ENCODE measurements at regions not wholly inside any gene's neighbourhood (a gene's known extent, or its start where the extent isn't known, plus 50 kb on each side); places are given as distances from the start of the nearest gene placed in this dataset.

GRCh38 chr11:8805296-8805695 is 105.7 kb upstream of the AKIP1 start:
- no TSS peak for BruUV-seq (replicated peaks)
- H3K4me3 Mint-ChIP-seq (ENCODE audit: unreplicated experiment): no peak overlapping the region
- intact Hi-C loops (cut with micrococcal nuclease; ENCODE audit: unreplicated experiment): no loop called here

GRCh38 chr11:8806974-8807373 is 104.0 kb upstream of the AKIP1 start:
- Mint-ChIP-seq H3K36me3 (ENCODE audit: insufficient read depth, unreplicated experiment) (peaks cover 6% of the 10 kb centered on the region), H3K27me3 (ENCODE audit: insufficient read depth, unreplicated experiment) (no peaks in the 10 kb centered on the region), H3K27ac (ENCODE audit: unreplicated experiment) (no peak overlapping the region), H3K9me3 (ENCODE audit: unreplicated experiment) (no peaks in the 10 kb centered on the region), H3K4me1 (ENCODE audit: low read depth, unreplicated experiment) (peaks cover 7% of the 10 kb centered on the region), H3K4me3 (ENCODE audit: unreplicated experiment) (no peak overlapping the region)
- Histone ChIP-seq H3K9me3 (no peaks in the 10 kb centered on the region), H3K27me3 (replicated peaks; ENCODE audit: control insufficient read depth, insufficient read depth, low read length) (no peaks in the 10 kb centered on the region), H3K4me1 (no peaks in the 10 kb centered on the region), H3K4me3 (ENCODE audit: low read depth, low read length) (no peak overlapping the region), H3K36me3 (ENCODE audit: control insufficient read depth, insufficient read depth, low read length) (no peaks in the 10 kb centered on the region)
- no peak for DNase-seq
- TF ChIP-seq CTCF (IDR thresholded peaks at IDR 0.05; ENCODE audit: insufficient read depth in 1 of 2, low read depth in 1 of 2, low read length in 1 of 2, severe bottlenecking in 1 of 2, unreplicated experiment in 1 of 2): no peak
- POLR2A ChIA-PET: interaction anchor here (0.6 kb wide), 1 partner anchor 563 kb away, joined by 5 read pairs; no protein-coding TSS in a partner anchor
- intact Hi-C loops (cut with micrococcal nuclease; ENCODE audit: unreplicated experiment): no loop called here
- no TSS peak for BruUV-seq (replicated peaks)
- CTCF ChIA-PET: no interaction called here

More at GRCh38 chr11:8805296-8805695, 105.7 kb upstream of the AKIP1 start:
- Mint-ChIP-seq H3K9me3 (ENCODE audit: unreplicated experiment) (no peaks in the 10 kb centered on the region), H3K4me1 (ENCODE audit: low read depth, unreplicated experiment) (peaks cover 6% of the 10 kb centered on the region), H3K27ac (ENCODE audit: unreplicated experiment) (no peak overlapping the region), H3K27me3 (ENCODE audit: insufficient read depth, unreplicated experiment) (no peaks in the 10 kb centered on the region), H3K36me3 (ENCODE audit: insufficient read depth, unreplicated experiment) (peaks cover 6% of the 10 kb centered on the region)
- H3K36me3 ChIP-seq (ENCODE audit: control insufficient read depth, insufficient read depth, low read length): no peaks in the 10 kb centered on the region
- TF ChIP-seq CTCF (IDR thresholded peaks at IDR 0.05; ENCODE audit: insufficient read depth in 1 of 2, low read depth in 1 of 2, low read length in 1 of 2, severe bottlenecking in 1 of 2, unreplicated experiment in 1 of 2): no peak
- no peaks in the 10 kb centered on the region for H3K27me3 ChIP-seq (replicated peaks; ENCODE audit: control insufficient read depth, insufficient read depth, low read length)
- no peak overlapping the region for H3K4me3 ChIP-seq (ENCODE audit: low read depth, low read length)
- ChIA-PET CTCF (no interaction called here), POLR2A (no interaction called here)
- no peaks in the 10 kb centered on the region for H3K9me3 ChIP-seq
- H3K4me1 ChIP-seq: no peaks in the 10 kb centered on the region
- no peak for DNase-seq

GRCh38 chr11:8807544-8808225 is 103.3 kb upstream of the AKIP1 start:
- H3K36me3 ChIP-seq (ENCODE audit: control insufficient read depth, insufficient read depth, low read length): no peaks in the 10 kb centered on the region
- H3K4me1 ChIP-seq: no peaks in the 10 kb centered on the region
- CTCF ChIA-PET: interaction anchor here (0.6 kb wide), 1 partner anchor 1684 kb away, joined by 3 read pairs; no protein-coding TSS in a partner anchor
- no peaks in the 10 kb centered on the region for H3K9me3 ChIP-seq
- no peaks in the 10 kb centered on the region for H3K9me3 Mint-ChIP-seq (ENCODE audit: unreplicated experiment)
- TF ChIP-seq CTCF (IDR thresholded peaks at IDR 0.05; ENCODE audit: insufficient read depth in 1 of 2, low read depth in 1 of 2, low read length in 1 of 2, severe bottlenecking in 1 of 2, unreplicated experiment in 1 of 2): no peak
- no peak for DNase-seq
- peaks cover 7% of the 10 kb centered on the region for H3K4me1 Mint-ChIP-seq (ENCODE audit: low read depth, unreplicated experiment)
- no peaks in the 10 kb centered on the region for H3K27me3 ChIP-seq (replicated peaks; ENCODE audit: control insufficient read depth, insufficient read depth, low read length)
- no TSS peak for BruUV-seq (replicated peaks)
- no peak overlapping the region for H3K4me3 ChIP-seq (ENCODE audit: low read depth, low read length)
- intact Hi-C loops (cut with micrococcal nuclease; ENCODE audit: unreplicated experiment): no loop called here
- POLR2A ChIA-PET: no interaction called here
- no peaks in the 10 kb centered on the region for H3K27me3 Mint-ChIP-seq (ENCODE audit: insufficient read depth, unreplicated experiment)
- H3K36me3 Mint-ChIP-seq (ENCODE audit: insufficient read depth, unreplicated experiment): peaks cover 6% of the 10 kb centered on the region
- H3K4me3 Mint-ChIP-seq (ENCODE audit: unreplicated experiment): no peak overlapping the region
- H3K27ac Mint-ChIP-seq (ENCODE audit: unreplicated experiment): no peak overlapping the region

Measured in Caco-2 (cell line).